ENCODE measurements at regions not wholly inside any gene's neighbourhood (a gene's known extent, or its start where the extent isn't known, plus 50 kb on each side); places are given as distances from the start of the nearest gene placed in this dataset.

DNA sequence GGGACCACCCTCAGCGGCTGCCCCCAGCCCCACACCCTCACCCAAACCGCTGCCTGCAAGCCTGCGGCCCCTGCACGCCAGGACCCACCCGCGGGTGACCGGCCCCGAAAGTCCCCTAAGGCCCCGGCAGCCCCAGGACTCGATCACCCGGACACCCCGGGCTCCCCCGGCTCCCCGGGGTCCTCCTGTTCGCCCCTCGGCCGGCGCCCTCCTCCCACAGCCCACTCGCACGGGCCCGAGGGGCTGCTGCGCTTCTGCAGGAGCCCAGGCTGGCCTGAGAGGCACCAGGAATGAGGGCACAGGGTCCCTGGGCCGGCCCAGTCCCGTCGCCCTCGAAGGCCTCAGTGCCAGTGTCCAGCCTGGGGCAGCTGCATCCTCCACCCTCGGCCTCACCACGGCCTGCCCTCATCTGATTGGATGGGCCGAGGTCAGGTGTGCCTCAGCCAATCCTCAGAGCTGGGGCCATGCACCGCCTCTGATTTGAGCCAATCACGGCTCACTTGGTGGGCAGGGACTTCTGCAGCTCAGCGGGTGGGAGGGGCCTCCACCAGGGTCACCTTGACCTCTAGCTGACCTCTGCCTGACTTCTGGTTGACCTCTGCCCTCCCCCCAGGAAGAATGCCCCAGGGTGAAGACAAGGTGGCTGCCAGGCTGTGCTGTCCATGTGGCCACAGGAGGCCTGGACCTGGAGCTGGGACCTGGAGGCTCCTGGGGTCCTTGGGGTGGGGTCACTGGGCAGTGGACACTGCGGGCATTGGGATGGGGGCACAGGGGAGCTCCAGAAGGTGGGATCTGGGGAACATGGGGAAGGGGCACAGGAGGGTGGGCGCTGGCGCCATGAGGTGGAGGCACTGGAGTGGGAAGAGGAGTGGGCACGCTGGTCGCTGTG lies 97.6 kb upstream of the NKX1-1 start (continued):
- TF ChIP-seq, protein P1, sequence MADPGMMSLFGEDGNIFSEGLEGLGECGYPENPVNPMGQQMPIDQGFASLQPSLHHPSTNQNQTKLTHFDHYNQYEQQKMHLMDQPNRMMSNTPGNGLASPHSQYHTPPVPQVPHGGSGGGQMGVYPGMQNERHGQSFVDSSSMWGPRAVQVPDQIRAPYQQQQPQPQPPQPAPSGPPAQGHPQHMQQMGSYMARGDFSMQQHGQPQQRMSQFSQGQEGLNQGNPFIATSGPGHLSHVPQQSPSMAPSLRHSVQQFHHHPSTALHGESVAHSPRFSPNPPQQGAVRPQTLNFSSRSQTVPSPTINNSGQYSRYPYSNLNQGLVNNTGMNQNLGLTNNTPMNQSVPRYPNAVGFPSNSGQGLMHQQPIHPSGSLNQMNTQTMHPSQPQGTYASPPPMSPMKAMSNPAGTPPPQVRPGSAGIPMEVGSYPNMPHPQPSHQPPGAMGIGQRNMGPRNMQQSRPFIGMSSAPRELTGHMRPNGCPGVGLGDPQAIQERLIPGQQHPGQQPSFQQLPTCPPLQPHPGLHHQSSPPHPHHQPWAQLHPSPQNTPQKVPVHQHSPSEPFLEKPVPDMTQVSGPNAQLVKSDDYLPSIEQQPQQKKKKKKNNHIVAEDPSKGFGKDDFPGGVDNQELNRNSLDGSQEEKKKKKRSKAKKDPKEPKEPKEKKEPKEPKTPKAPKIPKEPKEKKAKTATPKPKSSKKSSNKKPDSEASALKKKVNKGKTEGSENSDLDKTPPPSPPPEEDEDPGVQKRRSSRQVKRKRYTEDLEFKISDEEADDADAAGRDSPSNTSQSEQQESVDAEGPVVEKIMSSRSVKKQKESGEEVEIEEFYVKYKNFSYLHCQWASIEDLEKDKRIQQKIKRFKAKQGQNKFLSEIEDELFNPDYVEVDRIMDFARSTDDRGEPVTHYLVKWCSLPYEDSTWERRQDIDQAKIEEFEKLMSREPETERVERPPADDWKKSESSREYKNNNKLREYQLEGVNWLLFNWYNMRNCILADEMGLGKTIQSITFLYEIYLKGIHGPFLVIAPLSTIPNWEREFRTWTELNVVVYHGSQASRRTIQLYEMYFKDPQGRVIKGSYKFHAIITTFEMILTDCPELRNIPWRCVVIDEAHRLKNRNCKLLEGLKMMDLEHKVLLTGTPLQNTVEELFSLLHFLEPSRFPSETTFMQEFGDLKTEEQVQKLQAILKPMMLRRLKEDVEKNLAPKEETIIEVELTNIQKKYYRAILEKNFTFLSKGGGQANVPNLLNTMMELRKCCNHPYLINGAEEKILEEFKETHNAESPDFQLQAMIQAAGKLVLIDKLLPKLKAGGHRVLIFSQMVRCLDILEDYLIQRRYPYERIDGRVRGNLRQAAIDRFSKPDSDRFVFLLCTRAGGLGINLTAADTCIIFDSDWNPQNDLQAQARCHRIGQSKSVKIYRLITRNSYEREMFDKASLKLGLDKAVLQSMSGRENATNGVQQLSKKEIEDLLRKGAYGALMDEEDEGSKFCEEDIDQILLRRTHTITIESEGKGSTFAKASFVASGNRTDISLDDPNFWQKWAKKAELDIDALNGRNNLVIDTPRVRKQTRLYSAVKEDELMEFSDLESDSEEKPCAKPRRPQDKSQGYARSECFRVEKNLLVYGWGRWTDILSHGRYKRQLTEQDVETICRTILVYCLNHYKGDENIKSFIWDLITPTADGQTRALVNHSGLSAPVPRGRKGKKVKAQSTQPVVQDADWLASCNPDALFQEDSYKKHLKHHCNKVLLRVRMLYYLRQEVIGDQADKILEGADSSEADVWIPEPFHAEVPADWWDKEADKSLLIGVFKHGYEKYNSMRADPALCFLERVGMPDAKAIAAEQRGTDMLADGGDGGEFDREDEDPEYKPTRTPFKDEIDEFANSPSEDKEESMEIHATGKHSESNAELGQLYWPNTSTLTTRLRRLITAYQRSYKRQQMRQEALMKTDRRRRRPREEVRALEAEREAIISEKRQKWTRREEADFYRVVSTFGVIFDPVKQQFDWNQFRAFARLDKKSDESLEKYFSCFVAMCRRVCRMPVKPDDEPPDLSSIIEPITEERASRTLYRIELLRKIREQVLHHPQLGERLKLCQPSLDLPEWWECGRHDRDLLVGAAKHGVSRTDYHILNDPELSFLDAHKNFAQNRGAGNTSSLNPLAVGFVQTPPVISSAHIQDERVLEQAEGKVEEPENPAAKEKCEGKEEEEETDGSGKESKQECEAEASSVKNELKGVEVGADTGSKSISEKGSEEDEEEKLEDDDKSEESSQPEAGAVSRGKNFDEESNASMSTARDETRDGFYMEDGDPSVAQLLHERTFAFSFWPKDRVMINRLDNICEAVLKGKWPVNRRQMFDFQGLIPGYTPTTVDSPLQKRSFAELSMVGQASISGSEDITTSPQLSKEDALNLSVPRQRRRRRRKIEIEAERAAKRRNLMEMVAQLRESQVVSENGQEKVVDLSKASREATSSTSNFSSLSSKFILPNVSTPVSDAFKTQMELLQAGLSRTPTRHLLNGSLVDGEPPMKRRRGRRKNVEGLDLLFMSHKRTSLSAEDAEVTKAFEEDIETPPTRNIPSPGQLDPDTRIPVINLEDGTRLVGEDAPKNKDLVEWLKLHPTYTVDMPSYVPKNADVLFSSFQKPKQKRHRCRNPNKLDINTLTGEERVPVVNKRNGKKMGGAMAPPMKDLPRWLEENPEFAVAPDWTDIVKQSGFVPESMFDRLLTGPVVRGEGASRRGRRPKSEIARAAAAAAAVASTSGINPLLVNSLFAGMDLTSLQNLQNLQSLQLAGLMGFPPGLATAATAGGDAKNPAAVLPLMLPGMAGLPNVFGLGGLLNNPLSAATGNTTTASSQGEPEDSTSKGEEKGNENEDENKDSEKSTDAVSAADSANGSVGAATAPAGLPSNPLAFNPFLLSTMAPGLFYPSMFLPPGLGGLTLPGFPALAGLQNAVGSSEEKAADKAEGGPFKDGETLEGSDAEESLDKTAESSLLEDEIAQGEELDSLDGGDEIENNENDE (IDR thresholded peaks at IDR 0.05; ENCODE audit: low read depth, low read length) = no peak
- no peak for TF ChIP-seq ZNF77 (CRISPR knock-in tag; IDR thresholded peaks at IDR 0.05)
- no peak for TF ChIP-seq POLR2AphosphoS2 (IDR thresholded peaks at IDR 0.05; ENCODE audit: low read length)
- TF ChIP-seq ZC3H11A (IDR thresholded peaks at IDR 0.05; ENCODE audit: low read depth, low read length) = no peak
- TF ChIP-seq ZNF583 (CRISPR knock-in tag; IDR thresholded peaks at IDR 0.05) = no peak
- TF ChIP-seq, protein P2, sequence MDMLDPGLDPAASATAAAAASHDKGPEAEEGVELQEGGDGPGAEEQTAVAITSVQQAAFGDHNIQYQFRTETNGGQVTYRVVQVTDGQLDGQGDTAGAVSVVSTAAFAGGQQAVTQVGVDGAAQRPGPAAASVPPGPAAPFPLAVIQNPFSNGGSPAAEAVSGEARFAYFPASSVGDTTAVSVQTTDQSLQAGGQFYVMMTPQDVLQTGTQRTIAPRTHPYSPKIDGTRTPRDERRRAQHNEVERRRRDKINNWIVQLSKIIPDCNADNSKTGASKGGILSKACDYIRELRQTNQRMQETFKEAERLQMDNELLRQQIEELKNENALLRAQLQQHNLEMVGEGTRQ (CRISPR knock-in tag; IDR thresholded peaks at IDR 0.05) = peak; percentile 80
- no peak for TF ChIP-seq ZNF764 (CRISPR knock-in tag; IDR thresholded peaks at IDR 0.05; ENCODE audit: low read depth)
- TF ChIP-seq TCF3 (CRISPR knock-in tag; IDR thresholded peaks at IDR 0.05) = no peak
- no peak for TF ChIP-seq ZNF778 (CRISPR knock-in tag; IDR thresholded peaks at IDR 0.05)
- no peak for TF ChIP-seq CTBP1 (IDR thresholded peaks at IDR 0.05; ENCODE audit: borderline replicate concordance)
- TF ChIP-seq MTF1 (CRISPR knock-in tag; IDR thresholded peaks at IDR 0.05; ENCODE audit: borderline replicate concordance) = no peak
- no peak for TF ChIP-seq MBD2 (IDR thresholded peaks at IDR 0.05; ENCODE audit: borderline replicate concordance, low read depth)
- TF ChIP-seq GATA2 (CRISPR knock-in tag; IDR thresholded peaks at IDR 0.05) = no peak
- TF ChIP-seq SMAD1 (IDR thresholded peaks at IDR 0.05; ENCODE audit: low read depth, low read length, partially characterized antibody) = no peak
- no peak for TF ChIP-seq GTF2A2 (tag; IDR thresholded peaks at IDR 0.05)

All from K562 (cell line).